22Rv1 (cell line): ENCODE measurements at regions not wholly inside any gene's neighbourhood (a gene's known extent, or its start where the extent isn't known, plus 50 kb on each side); places are given as distances from the start of the nearest gene placed in this dataset.

Experiments
- H3K27ac ChIP-seq: fragments of 450-650 bp; 2 replicates; pipeline ENCODE4 v1.5.1; 2017
- ZFX ChIP-seq: fragments of 450-650 bp; IDR thresholded peaks from 2 replicates; pipeline ENCODE4 v1.6.1; 2017; ENCODE audit warnings: antibody characterized with exemption, borderline replicate concordance
- TF ChIP-seq, protein P1 (sequence below): fragments of 450-650 bp; IDR thresholded peaks from 2 replicates; pipeline ENCODE4 v1.5.1; 2017; ENCODE audit warnings: mild to moderate bottlenecking

DNA sequence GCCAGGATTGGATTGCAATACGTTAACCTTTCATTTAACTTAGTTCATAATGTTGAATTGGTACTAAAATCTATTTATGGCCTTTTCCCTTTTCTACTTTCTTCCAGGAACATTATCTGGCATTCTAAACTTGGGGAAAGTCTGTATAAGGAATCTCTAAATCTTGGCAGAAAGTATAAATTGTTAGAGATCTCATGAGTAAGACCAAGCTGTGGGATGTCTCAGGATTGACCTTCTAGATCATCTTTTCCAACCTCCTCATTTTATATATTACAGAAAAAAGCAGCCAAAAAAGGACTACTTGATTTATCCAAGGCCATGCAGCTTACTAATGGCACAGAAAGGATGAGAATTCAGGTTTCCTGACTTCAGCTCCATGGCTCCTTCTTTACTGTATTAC, 598.3 kb downstream of the INHBA start:
- no peak for TF ChIP-seq ZFX
- TF ChIP-seq, protein P1, sequence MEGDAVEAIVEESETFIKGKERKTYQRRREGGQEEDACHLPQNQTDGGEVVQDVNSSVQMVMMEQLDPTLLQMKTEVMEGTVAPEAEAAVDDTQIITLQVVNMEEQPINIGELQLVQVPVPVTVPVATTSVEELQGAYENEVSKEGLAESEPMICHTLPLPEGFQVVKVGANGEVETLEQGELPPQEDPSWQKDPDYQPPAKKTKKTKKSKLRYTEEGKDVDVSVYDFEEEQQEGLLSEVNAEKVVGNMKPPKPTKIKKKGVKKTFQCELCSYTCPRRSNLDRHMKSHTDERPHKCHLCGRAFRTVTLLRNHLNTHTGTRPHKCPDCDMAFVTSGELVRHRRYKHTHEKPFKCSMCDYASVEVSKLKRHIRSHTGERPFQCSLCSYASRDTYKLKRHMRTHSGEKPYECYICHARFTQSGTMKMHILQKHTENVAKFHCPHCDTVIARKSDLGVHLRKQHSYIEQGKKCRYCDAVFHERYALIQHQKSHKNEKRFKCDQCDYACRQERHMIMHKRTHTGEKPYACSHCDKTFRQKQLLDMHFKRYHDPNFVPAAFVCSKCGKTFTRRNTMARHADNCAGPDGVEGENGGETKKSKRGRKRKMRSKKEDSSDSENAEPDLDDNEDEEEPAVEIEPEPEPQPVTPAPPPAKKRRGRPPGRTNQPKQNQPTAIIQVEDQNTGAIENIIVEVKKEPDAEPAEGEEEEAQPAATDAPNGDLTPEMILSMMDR, result no peak

DNA sequence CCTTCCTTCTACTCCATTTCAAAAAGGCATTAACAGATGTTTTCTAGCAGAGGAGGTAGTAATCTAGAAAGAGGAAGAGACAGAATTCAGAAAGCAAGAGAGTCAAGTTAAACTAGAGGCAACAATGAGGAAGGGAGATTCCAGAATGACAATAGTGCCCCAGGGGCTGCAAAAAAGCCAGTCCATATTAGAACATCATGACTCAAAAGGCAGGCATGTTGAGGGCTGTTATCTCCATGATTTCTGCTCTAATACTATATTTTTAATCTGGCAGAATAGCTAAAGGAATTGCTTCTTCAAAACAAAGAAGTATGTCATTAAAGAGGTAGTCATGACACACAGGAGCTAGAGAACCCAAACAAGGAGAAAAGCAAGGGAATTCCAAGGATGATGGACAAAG, 599.6 kb downstream of the INHBA start:
- H3K27ac ChIP-seq, result no peak overlapping the region
- TF ChIP-seq, protein P1, result no peak
- TF ChIP-seq ZFX, result no peak

More for the DNA sequence above, 598.3 kb downstream of the INHBA start:
- no peak overlapping the region for H3K27ac ChIP-seq

DNA sequence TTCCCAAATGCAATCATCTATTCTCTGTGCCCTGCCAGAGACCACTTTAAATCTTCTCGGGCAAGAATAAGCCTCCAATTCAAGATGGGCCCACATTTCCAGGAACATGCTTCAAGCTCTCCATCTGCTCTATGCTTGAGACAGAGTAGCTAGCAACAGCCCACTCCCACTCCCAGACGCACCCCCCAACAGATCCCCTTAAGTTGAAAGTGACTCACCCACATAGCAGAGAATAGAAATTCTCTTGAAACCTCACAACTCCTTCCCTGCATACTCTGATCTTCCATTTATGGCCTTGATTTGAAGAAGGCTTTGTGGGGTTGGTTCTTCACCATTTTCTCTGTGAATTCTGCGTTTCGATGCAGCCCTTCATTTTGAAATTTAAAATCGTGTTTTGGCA, 604.0 kb downstream of the INHBA start:
- no peak for TF ChIP-seq ZFX
- TF ChIP-seq, protein P1, result no peak
- H3K27ac ChIP-seq, result no peak overlapping the region

DNA sequence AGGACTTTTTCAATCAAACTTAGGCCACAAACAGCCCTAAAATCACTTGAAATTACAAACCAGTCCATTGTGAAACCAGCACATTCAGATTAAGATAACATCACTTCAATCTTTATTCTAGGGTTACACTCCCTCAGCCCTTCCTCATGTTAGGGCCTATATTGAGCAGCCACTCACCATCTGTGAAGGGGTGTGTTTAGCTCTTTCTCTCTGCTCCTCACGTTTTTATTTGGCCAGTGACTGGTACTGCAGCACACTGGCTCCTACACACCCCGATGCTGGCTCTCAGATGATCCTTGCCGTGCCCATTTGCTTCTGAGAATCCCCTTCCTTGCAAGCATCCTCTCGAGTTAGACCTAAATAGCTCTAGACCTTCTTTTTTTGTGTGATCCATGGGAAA, 604.5 kb downstream of the INHBA start:
- TF ChIP-seq, protein P1, result no peak
- TF ChIP-seq ZFX, result no peak
- no peak overlapping the region for H3K27ac ChIP-seq

DNA sequence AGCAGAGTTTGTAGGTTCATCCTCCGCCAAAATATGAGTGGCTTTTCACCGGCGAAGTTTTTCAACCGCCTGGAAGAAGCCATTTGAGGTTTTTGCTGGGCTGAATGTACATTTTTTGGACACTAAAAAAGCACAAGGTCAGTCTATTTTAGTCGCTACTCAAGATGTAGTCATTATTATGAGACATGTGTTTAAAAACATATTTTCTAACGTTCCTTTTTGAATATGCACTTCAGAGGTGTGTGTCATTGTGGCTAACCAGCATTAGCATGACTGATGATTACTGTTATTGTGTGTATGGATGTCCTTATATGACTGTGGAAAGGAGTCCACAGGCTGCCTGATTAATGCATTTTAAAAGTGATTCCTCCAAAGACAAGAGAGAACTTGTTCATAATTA, 605.4 kb downstream of the INHBA start:
- TF ChIP-seq, protein P1, result no peak
- no peak for TF ChIP-seq ZFX
- H3K27ac ChIP-seq, result no peak overlapping the region

DNA sequence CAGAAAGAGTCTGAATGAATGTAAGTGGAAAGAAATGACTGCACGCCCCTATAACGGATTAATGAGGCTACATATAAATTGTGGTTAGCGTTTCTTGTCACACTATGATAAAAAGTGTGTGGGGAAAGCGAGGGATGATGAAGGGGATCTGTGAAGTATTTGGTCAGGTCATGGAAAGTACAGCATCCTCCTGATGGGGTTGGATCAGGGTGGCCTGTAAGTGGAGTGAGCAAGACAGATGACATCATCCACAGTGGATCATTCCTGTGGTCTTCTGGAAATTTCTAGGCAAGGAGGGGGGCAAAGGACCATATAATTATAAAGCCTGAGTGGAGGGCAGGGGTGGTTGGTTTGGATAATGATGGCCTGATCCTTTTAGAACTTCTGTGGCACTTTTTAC, 606.0 kb downstream of the INHBA start:
- TF ChIP-seq ZFX, result no peak
- TF ChIP-seq, protein P1, result no peak
- H3K27ac ChIP-seq, result no peak overlapping the region

DNA sequence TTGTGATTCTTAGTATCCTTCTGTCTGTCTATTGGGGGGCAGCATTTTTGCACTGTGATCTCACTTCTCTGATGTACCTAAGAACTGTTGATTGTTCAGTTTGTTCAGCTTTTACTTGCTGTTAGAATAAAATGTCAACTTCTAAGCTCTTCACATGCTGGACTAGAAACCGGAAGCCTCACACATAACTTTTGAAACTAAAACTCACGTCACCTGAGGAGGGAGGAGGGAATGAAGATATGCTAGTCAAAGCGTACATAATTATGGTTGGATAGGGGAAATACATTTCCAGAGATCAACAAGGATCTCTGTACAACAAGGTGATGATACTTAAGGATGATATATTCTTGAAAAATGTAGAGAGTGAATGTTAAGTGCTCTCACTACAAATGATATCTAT, 609.7 kb downstream of the INHBA start:
- no peak overlapping the region for H3K27ac ChIP-seq
- TF ChIP-seq, protein P1, result no peak
- TF ChIP-seq ZFX, result no peak
